ENCODE measurements at regions not wholly inside any gene's neighbourhood (a gene's known extent, or its start where the extent isn't known, plus 50 kb on each side); places are given as distances from the start of the nearest gene placed in this dataset.
A peak's percentile ranks its signal among the peaks of the same experiment; 100 is the strongest.

- peak; percentile 32 for DNase-seq
Measured at GRCh38 chr5:168047043-168047668, 244.3 kb upstream of the WWC1 start.

DNA sequence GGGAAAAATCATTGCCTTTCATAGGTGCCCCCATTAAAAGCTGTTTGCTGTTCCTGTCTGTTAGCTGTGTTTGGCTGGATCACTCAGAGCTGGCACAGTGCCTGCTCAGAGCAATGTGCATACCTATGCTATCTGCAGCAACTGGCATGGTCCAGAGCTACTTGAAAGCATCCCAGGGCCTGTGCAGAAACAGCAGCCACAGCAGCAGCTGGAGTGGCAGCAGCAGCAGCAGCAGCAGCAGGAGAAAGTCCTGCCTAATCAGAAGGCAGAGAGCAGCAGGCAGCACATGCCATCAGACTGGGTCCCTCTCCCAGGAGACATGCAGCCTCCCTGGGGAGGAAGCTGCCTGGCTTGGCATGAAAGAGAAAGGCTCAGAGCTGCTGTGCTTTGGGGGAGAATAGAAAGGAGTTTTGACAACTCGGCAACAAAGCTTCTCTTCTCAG, 243.8 kb upstream of the WWC1 start:
- DNase-seq: no peak

- DNase-seq: no peak
Measured at GRCh38 chr5:168048486-168048885, 243.0 kb upstream of the WWC1 start.

DNA sequence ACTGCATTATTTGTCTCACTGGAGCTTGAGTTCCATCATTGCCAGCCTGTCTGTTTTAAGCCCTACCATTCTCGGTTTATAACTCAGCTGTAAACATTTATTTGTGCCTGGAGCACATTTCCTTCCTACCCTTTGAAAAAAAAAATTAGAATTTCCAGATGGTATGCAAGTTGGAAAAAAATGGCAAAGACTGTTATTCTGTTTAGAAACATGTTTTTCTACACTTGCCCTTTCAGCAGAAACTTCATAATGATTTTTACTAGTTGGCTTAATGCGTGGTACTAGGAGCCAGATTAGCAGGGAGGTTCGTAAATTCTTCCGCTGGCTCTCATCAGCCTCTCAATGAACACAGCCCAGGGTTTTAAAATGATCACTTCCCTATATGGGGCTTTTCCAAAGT, 238.8 kb upstream of the WWC1 start:
- no peak for DNase-seq

GRCh38 chr5:168054091-168054490, 237.4 kb upstream of the WWC1 start:
- no peak for DNase-seq

DNA sequence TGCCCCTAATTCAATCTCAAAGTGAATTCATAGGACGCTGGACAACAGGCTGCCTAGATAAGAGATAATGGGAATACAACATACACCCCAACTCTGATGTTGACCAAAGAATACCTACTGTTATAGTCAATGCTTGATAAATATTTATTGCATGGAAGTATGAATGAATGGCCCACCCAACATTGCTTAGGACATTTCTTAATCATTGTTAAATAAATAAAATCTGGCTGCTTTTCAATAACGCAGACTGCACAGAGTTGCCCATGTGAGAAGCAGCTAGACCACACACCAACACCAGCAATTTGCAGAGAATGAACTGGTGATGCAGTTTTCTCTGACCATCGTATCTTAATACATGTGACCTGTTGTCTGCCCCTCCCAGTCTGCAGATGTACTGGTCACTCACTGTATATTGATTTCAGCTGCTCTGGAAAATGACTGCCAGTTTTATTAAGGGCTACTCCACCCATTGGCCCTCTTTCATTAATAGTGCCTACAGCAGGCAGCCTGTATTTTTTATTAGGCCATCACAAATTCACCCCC, 236.2 kb upstream of the WWC1 start:
- no peak for DNase-seq

DNA sequence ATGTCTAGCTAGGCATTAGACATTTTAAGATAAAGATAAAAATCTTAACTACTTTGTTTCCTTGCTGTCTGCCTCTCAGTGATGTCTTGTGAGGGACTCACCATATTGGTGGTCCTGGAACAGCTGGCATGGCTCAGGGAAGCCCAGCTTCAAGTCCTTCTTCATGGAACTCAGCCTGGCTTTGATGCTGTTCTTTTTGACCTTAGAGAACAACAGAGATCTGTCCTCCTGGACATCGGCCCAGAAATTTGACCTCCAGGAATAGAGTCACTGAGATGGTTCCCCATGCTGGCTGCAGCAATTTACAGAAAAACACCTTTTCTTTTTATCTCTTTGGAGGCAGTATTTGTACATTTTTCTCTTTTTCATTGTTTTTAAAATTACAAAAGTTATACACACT, 235.5 kb upstream of the WWC1 start:
- DNase-seq: no peak

- DNase-seq: no peak
Measured at GRCh38 chr5:168056499-168057182, 234.8 kb upstream of the WWC1 start.

- DNase-seq: no peak
Measured at GRCh38 chr5:168057905-168058304, 233.5 kb upstream of the WWC1 start.

- no peak for DNase-seq
Measured at GRCh38 chr5:168059131-168059530, 232.3 kb upstream of the WWC1 start.

DNA sequence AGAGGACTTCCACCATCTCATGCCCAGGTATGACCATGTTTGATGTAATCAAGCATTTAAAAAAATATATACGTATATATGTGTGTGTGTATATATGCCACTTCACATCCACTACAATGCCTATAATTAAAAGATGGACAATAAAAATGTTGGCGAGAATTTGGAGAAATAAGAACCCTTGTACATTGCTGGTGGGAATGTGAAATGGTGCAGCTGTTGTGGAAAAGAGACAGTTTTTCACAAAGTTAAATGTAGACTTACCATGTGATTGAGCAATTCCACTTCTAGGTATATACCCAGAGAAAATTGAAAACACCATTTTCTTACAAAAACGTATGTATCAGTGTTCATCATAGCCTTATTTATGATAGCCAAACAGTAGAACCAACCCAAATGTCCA, 229.2 kb upstream of the WWC1 start:
- no peak for DNase-seq

GRCh38 chr5:168064457-168064856, 227.0 kb upstream of the WWC1 start:
- no peak for DNase-seq

DNA sequence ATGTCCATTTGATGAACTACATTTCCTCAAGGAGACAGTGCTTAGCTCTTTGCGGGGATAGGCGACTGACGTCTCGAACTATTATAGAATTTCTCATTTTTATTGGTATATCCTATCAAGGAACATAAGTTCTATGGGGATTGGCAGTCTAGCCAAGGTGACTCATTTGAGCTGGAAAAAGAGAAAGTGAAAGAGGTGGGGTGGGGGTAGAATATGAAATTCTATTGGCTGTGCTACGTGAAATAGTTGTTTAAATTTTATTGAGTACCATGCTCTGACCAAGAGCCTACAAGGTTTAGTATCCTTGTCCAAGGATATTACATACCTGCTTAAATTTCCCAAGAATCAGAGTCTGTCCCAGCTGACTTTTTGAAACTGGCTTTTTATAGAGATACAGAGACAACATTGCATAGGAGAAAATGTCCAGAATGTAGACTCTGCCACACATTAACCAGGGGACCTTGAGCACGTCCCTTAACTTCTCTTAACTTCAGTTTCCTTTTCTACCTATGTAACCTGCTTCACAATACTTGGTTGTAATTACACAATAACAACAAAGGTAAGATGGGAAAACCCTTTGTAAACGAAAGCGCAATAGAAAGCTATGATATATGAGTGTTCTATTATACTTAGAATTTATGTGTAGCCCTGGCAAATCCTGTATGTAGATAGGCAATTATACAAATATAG, 226.4 kb upstream of the WWC1 start:
- no peak for DNase-seq

- no peak for DNase-seq
Measured at GRCh38 chr5:168066536-168067208, 224.8 kb upstream of the WWC1 start.

DNA sequence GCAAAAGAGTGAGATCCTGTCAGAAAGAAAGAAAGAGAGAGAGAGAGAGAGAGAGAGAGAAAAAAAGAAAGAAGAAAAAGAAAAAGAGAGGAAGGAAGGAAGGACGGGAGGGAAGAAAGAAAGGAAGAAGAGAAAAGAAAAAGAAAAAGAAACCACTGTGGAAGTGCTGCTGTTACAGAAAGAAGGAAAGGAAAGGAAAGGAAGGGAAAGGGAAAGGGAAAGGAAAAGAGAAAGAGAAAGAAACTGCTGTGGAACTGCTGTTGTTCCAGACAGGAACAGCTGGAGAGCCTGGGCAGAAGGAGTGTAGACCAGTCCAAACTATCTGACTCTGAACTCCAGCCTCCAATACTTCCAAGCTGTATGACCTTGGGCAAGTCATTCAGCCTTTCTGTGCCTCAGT, 220.7 kb upstream of the WWC1 start:
- DNase-seq: no peak

DNA sequence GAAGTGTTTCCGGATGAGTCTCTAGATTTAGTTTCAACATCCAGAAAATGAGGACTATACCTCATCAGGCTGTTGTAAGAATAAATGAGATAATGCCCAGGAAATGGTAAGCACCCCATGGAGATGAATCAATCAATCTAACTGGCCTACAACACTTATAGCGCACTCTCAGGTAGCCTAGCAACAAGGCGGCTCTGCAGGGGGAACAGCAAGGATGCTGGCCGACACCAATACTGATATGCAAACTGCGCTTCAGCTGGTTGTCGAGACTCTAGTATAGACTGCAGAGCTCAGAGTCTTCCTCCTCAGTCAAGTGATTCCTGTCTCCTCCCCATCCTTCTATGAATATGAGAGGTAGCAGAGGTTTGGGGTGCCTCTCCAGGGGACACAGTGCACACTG, 218.8 kb upstream of the WWC1 start:
- DNase-seq: no peak

GRCh38 chr5:168073311-168073710, 218.1 kb upstream of the WWC1 start:
- DNase-seq: no peak

DNA sequence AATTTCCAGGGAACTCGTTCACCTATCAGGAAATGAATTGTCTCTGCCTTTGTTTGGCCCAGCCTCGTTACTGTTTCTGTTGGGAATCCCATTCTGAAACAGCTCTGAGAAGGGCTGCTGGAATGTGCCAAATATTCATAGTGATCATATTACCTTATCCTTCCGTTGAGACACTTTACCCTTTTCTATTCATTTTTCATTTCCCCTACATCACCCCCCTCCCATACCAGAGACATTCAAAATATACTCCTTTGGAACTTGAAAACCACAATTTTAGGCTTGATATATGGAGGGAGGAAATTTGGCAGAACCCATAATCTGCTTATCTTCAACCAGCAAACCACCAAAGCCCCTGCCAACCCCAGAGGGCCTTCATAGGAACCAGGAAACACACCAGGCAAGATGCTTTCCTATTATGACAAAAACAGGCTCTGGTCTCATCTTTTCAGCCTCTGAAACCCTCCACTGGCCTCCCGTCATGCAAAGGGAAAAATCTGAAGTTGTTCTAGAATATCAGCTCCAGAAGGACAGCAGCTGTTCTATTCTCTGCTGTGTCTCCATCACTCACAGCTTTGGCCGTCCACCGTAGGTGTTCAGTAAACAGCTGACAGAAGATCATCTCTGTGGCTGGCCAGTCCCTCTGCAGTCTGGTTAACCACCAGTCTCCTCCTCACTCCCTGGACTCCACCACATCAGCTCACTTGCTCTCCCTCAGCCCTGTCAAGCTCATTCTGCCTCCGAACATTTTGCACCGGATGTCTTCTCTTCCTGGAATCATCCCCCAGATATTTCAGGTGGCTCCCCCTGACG, 217.2 kb upstream of the WWC1 start:
- DNase-seq: no peak

DNA sequence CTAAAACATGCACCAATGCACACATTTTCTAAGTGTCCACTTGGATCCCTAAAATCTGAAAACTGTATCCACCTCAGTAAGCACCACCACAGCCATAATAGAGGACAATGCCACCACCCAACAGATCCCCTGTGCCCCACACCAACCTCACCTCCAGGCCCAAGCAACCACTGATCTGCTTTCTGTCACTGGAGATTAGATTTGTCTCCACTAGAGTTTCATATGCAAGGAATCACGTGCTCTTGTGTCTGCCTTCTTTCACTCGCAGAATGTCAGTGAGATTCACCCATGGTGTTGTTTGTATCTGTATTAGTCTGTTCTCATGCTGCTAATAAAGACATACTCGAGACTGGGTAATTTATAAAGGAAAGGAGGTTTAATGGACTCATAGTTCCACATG, 216.1 kb upstream of the WWC1 start:
- no peak for DNase-seq

- DNase-seq: no peak
Measured at GRCh38 chr5:168076561-168076991, 214.9 kb upstream of the WWC1 start.

DNA sequence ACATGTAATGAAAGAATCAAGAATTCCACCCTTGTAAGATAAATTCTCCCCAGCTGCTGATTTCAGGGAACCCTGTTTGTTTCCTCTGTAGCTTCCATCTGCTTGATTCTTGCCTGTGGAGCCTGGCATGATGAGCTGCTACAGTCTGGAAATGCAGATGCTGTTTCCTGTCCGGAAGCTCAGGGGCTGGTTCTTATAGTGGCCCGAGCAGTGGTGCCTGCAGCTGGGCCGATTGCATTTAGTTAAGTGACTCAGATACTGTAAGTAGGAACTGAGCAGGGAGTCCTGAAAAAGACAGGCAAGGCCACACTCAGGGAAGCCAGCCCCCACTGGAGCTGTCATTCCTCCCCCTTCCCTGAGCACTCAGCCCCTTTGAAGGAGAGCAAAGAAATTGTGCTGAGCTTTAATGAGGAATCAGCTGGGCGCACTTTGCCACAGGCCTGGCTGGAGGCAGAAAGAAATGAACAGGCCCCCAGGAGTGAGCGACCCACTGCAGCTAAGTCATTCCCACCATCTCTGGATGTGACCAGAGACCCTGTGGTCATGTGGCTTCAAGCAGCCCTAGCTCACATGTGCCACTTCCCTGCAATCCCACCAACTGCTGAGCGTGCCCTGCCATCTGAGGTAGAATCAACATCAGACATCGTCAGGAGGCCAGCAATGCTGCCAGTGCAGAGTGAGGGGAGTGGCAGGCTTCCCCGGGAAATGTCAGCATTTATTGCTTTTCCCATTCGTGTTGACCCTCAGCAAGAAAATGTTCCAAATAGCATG, 206.0 kb upstream of the WWC1 start:
- DNase-seq: no peak

All from midbrain (tissue), 1 donor.